ENCODE measurements at regions not wholly inside any gene's neighbourhood (a gene's known extent, or its start where the extent isn't known, plus 50 kb on each side); places are given as distances from the start of the nearest gene placed in this dataset.

DNA sequence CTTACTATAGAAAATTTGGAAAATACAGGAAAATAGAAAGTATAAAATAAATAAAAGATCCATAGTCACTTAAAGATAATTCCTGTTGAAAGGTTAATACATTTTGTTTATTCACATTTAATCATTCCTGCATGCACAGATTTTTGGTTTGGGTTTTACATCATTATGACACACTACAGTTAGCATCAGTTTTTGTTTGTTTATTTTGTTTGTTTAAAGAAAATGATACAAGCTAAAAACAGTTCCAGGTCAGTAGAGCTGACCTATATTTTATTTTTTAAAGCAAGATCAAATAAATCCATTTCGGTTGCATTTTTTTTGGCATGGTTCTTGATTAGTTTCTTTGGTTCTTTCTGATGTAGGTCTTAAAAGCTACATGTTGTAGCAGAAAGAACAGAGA is 68.8 kb upstream of the CCDC91 start:
- Histone ChIP-seq H3K27ac (ENCODE audit: low read depth in 2 of 2, low read length in 1 of 2) (no peak overlapping the region), H3K9me3 (ENCODE audit: control insufficient read depth in 2 of 2, insufficient read depth in 1 of 2, low read depth in 1 of 2, low read length in 1 of 2) (no peaks in the 10 kb centered on the region), H3K27me3 (ENCODE audit: control insufficient read depth in 1 of 2, insufficient read depth in 2 of 2, low read length in 2 of 2) (no peaks in the 10 kb centered on the region), H3K4me3 (ENCODE audit: low read depth in 1 of 2, low read length in 2 of 2) (no peak overlapping the region), H3K36me3 (ENCODE audit: control insufficient read depth in 2 of 2, insufficient read depth in 2 of 2, low read length in 1 of 2) (no peaks in the 10 kb centered on the region), H3K4me1 (ENCODE audit: control insufficient read depth in 2 of 2, insufficient read depth in 2 of 2, low read length in 1 of 2) (no peaks in the 10 kb centered on the region)
- 58 to 59% methylated on average over 1 of the region's 1 CpG for WGBS, 2 donors

DNA sequence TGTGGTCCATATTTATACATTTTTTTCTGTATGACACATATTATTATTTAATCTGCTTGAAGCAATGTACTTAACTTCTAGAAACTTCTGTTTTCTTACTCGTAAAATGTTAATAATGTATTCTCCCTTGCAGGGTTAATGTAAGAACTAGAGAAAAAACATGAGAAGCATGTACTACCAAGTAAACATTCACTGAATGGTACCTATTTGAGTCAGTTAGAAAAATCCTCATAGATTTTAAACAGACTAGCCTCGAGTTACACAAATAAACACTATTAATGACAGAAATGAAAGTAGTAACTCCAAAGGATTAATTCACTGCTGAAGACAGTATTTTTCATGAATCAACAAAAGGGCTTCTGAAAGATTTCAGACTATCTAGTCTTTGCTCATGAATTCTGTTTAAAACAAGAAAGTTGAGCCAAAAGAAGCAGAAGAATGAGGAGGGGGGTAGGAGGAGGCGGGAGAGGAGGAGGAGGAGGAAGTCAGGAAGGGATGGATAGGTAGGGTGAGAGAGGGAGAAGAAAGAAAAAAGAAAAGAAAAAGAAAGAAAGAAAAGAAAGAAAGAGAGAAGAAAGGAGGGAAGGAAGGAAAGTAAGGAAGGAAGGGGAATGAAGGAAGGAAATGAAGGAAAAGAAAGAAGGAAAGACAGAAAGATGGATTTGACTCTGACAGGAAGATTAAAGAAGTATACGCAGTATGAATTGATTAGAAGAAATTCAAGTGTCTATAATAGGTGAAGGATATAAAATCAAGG is 68.2 kb upstream of the CCDC91 start:
- Histone ChIP-seq H3K4me1 (ENCODE audit: control insufficient read depth in 2 of 2, insufficient read depth in 2 of 2, low read length in 1 of 2) (no peaks in the 10 kb centered on the region), H3K36me3 (ENCODE audit: control insufficient read depth in 2 of 2, insufficient read depth in 2 of 2, low read length in 1 of 2) (no peaks in the 10 kb centered on the region), H3K27me3 (ENCODE audit: control insufficient read depth in 1 of 2, insufficient read depth in 2 of 2, low read length in 2 of 2) (no peaks in the 10 kb centered on the region), H3K4me3 (ENCODE audit: low read depth in 1 of 2, low read length in 2 of 2) (no peak overlapping the region), H3K9me3 (ENCODE audit: control insufficient read depth in 2 of 2, insufficient read depth in 1 of 2, low read depth in 1 of 2, low read length in 1 of 2) (no peaks in the 10 kb centered on the region), H3K27ac (ENCODE audit: low read depth in 2 of 2, low read length in 1 of 2) (no peak overlapping the region)
- 73 to 79% methylated on average over 4 of the region's 4 CpGs for WGBS, 2 donors

DNA sequence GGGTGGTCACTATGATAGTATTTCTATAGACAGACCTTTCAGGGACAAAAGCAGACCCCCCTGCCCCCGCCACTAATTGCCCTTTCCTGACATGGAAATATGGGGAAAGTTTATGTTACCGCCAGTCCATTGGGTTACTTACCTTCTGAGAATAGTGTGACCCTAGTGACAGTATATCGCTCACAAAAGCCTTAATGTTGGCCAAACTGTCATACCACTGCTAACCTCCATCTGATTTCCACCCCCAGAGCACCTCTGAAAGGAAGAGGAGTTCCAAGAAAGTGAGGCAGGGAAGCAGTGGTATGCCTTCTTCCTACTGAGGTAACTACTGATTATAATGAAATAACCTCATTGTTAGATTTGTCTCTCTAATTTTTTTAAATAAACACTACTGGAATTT is 67.5 kb upstream of the CCDC91 start:
- 93 to 96% methylated on average over 3 of the region's 3 CpGs for WGBS, 2 donors
- H3K27ac ChIP-seq (ENCODE audit: low read depth in 2 of 2, low read length in 1 of 2): no peak overlapping the region
- H3K9me3 ChIP-seq (ENCODE audit: control insufficient read depth in 2 of 2, insufficient read depth in 1 of 2, low read depth in 1 of 2, low read length in 1 of 2): no peaks in the 10 kb centered on the region
- H3K27me3 ChIP-seq (ENCODE audit: control insufficient read depth in 1 of 2, insufficient read depth in 2 of 2, low read length in 2 of 2): no peaks in the 10 kb centered on the region
- H3K4me1 ChIP-seq (ENCODE audit: control insufficient read depth in 2 of 2, insufficient read depth in 2 of 2, low read length in 1 of 2): no peaks in the 10 kb centered on the region
- H3K4me3 ChIP-seq (ENCODE audit: low read depth in 1 of 2, low read length in 2 of 2): no peak overlapping the region
- H3K36me3 ChIP-seq (ENCODE audit: control insufficient read depth in 2 of 2, insufficient read depth in 2 of 2, low read length in 1 of 2): no peaks in the 10 kb centered on the region

DNA sequence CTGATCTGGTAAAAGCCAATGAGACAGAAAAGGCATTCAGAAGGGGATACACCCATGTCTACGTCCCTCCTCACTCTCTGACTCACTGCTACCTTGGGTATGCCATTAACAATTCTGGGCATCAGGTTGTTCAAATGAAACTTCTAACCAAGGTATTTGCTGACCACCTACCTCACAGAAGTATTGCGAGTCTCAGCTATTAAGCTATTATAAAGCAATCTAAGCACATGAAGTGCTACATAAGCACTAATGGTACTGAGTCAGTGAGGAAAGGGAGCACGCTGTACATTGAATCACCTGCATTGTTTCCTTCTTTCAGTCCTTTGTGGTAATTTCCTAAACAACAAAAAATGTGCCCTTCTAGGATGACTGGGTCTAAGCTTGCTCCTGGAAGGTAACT is 62.8 kb upstream of the CCDC91 start:
- no peak overlapping the region for H3K27ac ChIP-seq (ENCODE audit: low read depth in 2 of 2, low read length in 1 of 2)
- no peaks in the 10 kb centered on the region for H3K27me3 ChIP-seq (ENCODE audit: control insufficient read depth in 1 of 2, insufficient read depth in 2 of 2, low read length in 2 of 2)
- no peaks in the 10 kb centered on the region for H3K9me3 ChIP-seq (ENCODE audit: control insufficient read depth in 2 of 2, insufficient read depth in 1 of 2, low read depth in 1 of 2, low read length in 1 of 2)
- no peak overlapping the region for H3K4me3 ChIP-seq (ENCODE audit: low read depth in 1 of 2, low read length in 2 of 2)
- H3K4me1 ChIP-seq (ENCODE audit: control insufficient read depth in 2 of 2, insufficient read depth in 2 of 2, low read length in 1 of 2): peaks cover 0 to 4% of the 10 kb centered on the region in 2 donors
- no peaks in the 10 kb centered on the region for H3K36me3 ChIP-seq (ENCODE audit: control insufficient read depth in 2 of 2, insufficient read depth in 2 of 2, low read length in 1 of 2)
- 70 to 79% methylated on average over 3 of the region's 3 CpGs for WGBS, 2 donors

DNA sequence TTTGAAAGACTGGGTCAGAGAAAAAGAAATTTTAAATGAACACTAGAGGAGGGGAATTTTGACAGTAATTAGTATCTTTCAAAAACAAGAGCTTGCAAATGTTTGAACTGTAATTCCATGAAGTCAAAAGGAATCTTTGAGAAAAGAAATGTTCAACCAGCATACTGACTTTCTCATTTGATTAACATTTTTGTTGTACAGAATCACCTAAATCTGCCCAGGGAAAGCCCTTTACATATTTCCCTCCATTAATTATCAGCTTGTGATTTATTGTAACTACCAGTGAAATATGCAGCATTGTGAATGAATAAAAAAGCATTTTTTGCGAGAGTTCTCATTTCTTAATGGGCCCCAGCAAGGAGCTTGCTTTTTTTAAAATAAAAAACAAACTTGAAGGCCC is 61.2 kb upstream of the CCDC91 start:
- Histone ChIP-seq H3K27ac (ENCODE audit: low read depth in 2 of 2, low read length in 1 of 2) (no peak overlapping the region), H3K27me3 (ENCODE audit: control insufficient read depth in 1 of 2, insufficient read depth in 2 of 2, low read length in 2 of 2) (no peaks in the 10 kb centered on the region), H3K4me1 (ENCODE audit: control insufficient read depth in 2 of 2, insufficient read depth in 2 of 2, low read length in 1 of 2) (peaks cover 0 to 4% of the 10 kb centered on the region in 2 donors), H3K36me3 (ENCODE audit: control insufficient read depth in 2 of 2, insufficient read depth in 2 of 2, low read length in 1 of 2) (no peaks in the 10 kb centered on the region), H3K9me3 (ENCODE audit: control insufficient read depth in 2 of 2, insufficient read depth in 1 of 2, low read depth in 1 of 2, low read length in 1 of 2) (no peaks in the 10 kb centered on the region), H3K4me3 (ENCODE audit: low read depth in 1 of 2, low read length in 2 of 2) (no peak overlapping the region)
- WGBS, 2 donors: 85 to 97% methylated on average over 1 of the region's 1 CpG

DNA sequence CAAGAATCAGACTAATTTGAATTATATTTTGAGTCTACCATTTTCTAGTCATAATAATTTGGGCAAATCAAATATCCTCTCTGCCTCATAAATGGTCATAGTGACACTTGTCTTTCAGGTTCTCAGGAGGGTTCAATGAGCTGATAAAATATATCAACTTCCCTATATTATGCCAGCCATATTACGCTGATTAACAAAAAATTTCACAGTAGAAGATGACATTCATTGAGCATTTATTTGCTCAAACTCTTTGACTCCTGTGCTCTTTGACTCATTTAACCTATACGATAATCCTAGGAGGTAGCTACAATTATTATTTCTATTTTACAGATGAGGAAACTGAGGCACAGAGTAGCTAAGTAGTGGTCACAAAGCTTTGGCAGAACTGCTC is 60.0 kb upstream of the CCDC91 start:
- Histone ChIP-seq H3K27ac (ENCODE audit: low read depth in 2 of 2, low read length in 1 of 2) (no peak overlapping the region), H3K4me3 (ENCODE audit: low read depth in 1 of 2, low read length in 2 of 2) (no peak overlapping the region), H3K4me1 (ENCODE audit: control insufficient read depth in 2 of 2, insufficient read depth in 2 of 2, low read length in 1 of 2) (peaks cover 0 to 4% of the 10 kb centered on the region in 2 donors), H3K36me3 (ENCODE audit: control insufficient read depth in 2 of 2, insufficient read depth in 2 of 2, low read length in 1 of 2) (no peaks in the 10 kb centered on the region), H3K27me3 (ENCODE audit: control insufficient read depth in 1 of 2, insufficient read depth in 2 of 2, low read length in 2 of 2) (no peaks in the 10 kb centered on the region), H3K9me3 (ENCODE audit: control insufficient read depth in 2 of 2, insufficient read depth in 1 of 2, low read depth in 1 of 2, low read length in 1 of 2) (no peaks in the 10 kb centered on the region)
- WGBS, 2 donors: 73 to 75% methylated on average over 2 of the region's 2 CpGs

DNA sequence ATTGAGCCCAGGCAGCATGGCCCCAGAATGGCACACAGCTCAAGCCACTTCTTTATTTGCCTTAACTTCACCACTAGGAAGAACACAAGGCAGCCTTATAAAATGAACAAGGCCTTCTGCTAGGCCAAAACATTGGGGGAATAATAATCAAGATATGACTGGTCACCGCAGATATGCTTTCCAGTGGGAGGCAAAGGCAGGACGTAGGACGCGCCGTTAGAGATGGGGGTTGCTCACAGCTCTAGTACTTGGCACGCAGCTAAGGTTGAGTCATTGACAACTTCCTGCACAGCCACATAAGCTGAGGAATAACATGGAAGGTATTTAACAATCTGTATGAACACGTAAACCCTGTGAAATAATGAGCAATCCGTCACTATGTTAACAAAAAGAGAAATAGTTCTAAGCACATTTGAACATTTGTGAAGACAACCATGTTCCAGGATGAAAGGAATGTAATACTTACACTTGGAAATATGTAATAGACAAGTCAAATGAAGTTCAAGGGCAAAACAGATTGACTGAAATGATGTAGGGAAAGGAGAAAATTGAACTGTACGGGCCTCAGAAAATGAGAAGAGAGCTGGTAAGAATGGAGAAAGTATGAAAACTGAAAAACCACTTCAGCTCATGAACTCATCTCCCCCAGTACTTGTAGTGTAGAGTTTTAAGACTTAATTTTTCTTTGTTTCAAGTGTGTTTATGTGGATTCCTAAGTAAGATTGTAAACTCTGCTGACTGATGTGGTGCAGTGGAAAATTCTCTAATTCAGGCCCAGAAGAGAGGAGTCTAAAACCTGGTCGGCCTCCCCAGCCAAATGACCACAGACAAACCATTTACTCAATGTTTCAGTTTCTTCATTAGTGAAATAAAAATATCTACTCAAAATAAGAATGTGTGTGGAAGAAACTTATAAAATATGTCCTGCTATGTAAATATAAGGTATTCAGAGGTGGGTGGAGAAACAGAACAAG is 59.3 kb upstream of the CCDC91 start:
- H3K4me1 ChIP-seq (ENCODE audit: control insufficient read depth in 2 of 2, insufficient read depth in 2 of 2, low read length in 1 of 2): peaks cover 0 to 4% of the 10 kb centered on the region in 2 donors
- H3K4me3 ChIP-seq (ENCODE audit: low read depth in 1 of 2, low read length in 2 of 2): no peak overlapping the region
- H3K9me3 ChIP-seq (ENCODE audit: control insufficient read depth in 2 of 2, insufficient read depth in 1 of 2, low read depth in 1 of 2, low read length in 1 of 2): no peaks in the 10 kb centered on the region
- no peaks in the 10 kb centered on the region for H3K27me3 ChIP-seq (ENCODE audit: control insufficient read depth in 1 of 2, insufficient read depth in 2 of 2, low read length in 2 of 2)
- H3K36me3 ChIP-seq (ENCODE audit: control insufficient read depth in 2 of 2, insufficient read depth in 2 of 2, low read length in 1 of 2): no peaks in the 10 kb centered on the region
- peak overlapping the region; percentile 24 to 51 for H3K27ac ChIP-seq (ENCODE audit: low read depth in 2 of 2, low read length in 1 of 2)
- WGBS, 2 donors: 37 to 52% methylated on average over 10 of the region's 10 CpGs

DNA sequence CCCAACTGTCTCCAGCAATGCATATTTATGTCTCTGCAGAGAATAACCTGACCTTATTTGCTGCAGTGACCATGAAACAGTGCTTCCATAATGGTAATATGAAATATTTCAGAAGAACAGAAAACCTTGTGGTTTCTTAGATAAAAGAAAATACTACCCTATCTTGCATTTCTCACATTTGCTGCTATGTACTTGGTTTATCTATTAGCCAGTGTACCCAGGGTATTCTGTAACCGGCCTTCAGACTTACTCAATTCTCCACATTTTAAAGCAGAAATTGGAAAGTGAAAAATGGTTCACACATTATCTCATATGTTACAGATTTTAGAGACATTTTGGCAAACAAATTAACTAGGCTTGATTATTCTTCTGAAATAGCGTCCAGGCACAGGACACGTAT is 57.9 kb upstream of the CCDC91 start:
- no peak overlapping the region for H3K27ac ChIP-seq (ENCODE audit: low read depth in 2 of 2, low read length in 1 of 2)
- WGBS, 2 donors: 94 to 98% methylated on average over 3 of the region's 3 CpGs
- H3K36me3 ChIP-seq (ENCODE audit: control insufficient read depth in 2 of 2, insufficient read depth in 2 of 2, low read length in 1 of 2): no peaks in the 10 kb centered on the region
- H3K4me1 ChIP-seq (ENCODE audit: control insufficient read depth in 2 of 2, insufficient read depth in 2 of 2, low read length in 1 of 2): peaks cover 0 to 4% of the 10 kb centered on the region in 2 donors
- no peaks in the 10 kb centered on the region for H3K9me3 ChIP-seq (ENCODE audit: control insufficient read depth in 2 of 2, insufficient read depth in 1 of 2, low read depth in 1 of 2, low read length in 1 of 2)
- no peaks in the 10 kb centered on the region for H3K27me3 ChIP-seq (ENCODE audit: control insufficient read depth in 1 of 2, insufficient read depth in 2 of 2, low read length in 2 of 2)
- no peak overlapping the region for H3K4me3 ChIP-seq (ENCODE audit: low read depth in 1 of 2, low read length in 2 of 2)

DNA sequence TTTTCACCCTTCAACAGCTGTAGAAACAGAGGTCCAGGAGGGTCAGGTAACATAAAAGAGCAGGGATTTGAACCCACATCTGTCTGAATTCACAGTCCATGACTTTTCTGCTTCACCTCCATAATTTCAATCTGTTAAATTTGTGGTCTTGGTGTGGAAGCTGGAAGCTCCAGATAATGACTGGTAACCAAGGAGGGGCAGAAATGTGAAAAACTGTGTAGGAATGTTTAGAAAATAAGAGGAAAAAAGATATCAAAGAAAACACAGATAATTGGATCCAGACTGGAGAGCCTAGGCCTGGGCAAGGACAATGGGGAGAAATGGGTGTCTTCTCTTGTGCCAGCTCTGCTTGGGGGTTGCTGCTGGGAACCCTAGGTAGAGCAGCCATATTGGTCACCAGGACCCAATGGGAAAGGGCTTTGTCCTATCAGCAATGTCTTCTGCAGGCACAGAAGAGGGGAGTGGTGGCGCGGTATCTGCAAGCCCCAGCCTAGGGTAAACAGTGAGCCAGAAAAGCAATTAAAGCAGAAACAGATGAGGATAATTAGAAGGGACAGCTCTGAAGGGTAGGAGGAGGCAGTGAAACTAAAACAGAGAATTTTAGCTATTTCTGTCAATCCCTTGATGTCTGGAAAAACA is 54.3 kb upstream of the CCDC91 start:
- no peak overlapping the region for H3K4me3 ChIP-seq (ENCODE audit: low read depth in 1 of 2, low read length in 2 of 2)
- no peak overlapping the region for H3K27ac ChIP-seq (ENCODE audit: low read depth in 2 of 2, low read length in 1 of 2)
- H3K27me3 ChIP-seq (ENCODE audit: control insufficient read depth in 1 of 2, insufficient read depth in 2 of 2, low read length in 2 of 2): no peaks in the 10 kb centered on the region
- H3K4me1 ChIP-seq (ENCODE audit: control insufficient read depth in 2 of 2, insufficient read depth in 2 of 2, low read length in 1 of 2): no peaks in the 10 kb centered on the region
- no peaks in the 10 kb centered on the region for H3K9me3 ChIP-seq (ENCODE audit: control insufficient read depth in 2 of 2, insufficient read depth in 1 of 2, low read depth in 1 of 2, low read length in 1 of 2)
- no peaks in the 10 kb centered on the region for H3K36me3 ChIP-seq (ENCODE audit: control insufficient read depth in 2 of 2, insufficient read depth in 2 of 2, low read length in 1 of 2)
- WGBS, 2 donors: 71 to 77% methylated on average over 2 of the region's 2 CpGs

Measured in esophagus (tissue), 2 donors.